ENCODE measurements at regions not wholly inside any gene's neighbourhood (a gene's known extent, or its start where the extent isn't known, plus 50 kb on each side); places are given as distances from the start of the nearest gene placed in this dataset.

DNA sequence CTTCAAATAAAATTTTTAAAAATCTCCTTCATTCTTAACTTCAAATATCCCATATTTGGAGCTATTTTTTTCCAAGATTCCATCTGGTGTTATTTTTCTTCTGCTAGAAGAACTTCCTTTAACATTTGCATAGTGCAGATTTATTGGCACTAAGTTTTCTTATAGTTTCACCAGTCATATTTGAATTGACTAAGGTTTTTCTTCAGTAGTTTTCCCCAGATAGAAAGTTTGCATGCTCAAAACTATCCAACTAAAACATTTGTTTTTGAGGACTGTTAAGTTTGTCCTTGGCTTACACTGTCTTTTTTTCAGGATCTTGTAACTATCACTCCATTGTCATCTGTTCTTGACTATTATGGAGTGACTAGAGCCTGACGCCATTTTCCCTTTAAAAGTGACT, 606.7 kb downstream of the TAF11L14 start:
- no peak overlapping the region for H3K4me3 Mint-ChIP-seq
- Histone ChIP-seq H3K4me1 (ENCODE audit: control insufficient read depth, insufficient read depth, low read length, poor library complexity, severe bottlenecking) (no peaks in the 10 kb centered on the region), H3K27me3 (ENCODE audit: control insufficient read depth, insufficient read depth, low read length) (no peaks in the 10 kb centered on the region), H3K9me3 (ENCODE audit: control insufficient read depth in 2 of 2, low read length in 2 of 2) (no peaks in the 10 kb centered on the region), H3K27ac (ENCODE audit: insufficient read depth, low read length, poor library complexity, severe bottlenecking) (no peak overlapping the region), H3K4me3 (ENCODE audit: low read depth, low read length) (no peak overlapping the region), H3K36me3 (ENCODE audit: control insufficient read depth, insufficient read depth, low read length) (no peaks in the 10 kb centered on the region)
- H3K27me3 Mint-ChIP-seq: no peaks in the 10 kb centered on the region
- DNase-seq: no peak
- ATAC-seq (ENCODE audit: low read depth in 2 of 2): no peak
- H3K36me3 Mint-ChIP-seq: no peaks in the 10 kb centered on the region
- H3K27ac Mint-ChIP-seq: no peak overlapping the region
- peaks cover 4 to 14% (median 6%) of the 10 kb centered on the region in 7 donors for H3K9me3 Mint-ChIP-seq
- H3K4me1 Mint-ChIP-seq: no peaks in the 10 kb centered on the region

DNA sequence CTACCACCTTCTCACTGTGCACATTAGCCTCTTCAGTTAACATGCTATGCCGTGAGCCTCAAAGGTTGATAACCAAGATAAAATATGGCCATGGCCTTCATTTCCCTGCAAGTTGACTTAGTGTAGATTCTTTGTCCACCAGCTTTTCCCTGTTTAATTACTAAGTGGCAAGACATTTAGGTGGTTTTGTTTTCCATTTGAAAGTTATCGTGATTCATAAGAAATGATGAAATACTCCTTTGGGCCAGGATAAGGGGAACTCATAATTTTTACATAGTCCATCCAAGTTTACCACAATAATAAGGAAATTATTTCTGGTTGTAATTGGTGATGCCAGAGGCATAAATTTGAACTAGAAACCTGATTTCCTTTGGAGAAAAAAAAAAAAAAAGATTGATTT, 609.6 kb downstream of the TAF11L14 start:
- Mint-ChIP-seq H3K27ac (no peak overlapping the region), H3K9me3 (peaks cover 4 to 19% (median 6%) of the 10 kb centered on the region in 7 donors), H3K27me3 (no peaks in the 10 kb centered on the region), H3K36me3 (no peaks in the 10 kb centered on the region), H3K4me1 (no peaks in the 10 kb centered on the region), H3K4me3 (no peak overlapping the region)
- Histone ChIP-seq H3K4me3 (ENCODE audit: low read depth, low read length) (no peak overlapping the region), H3K27me3 (ENCODE audit: control insufficient read depth, insufficient read depth, low read length) (no peaks in the 10 kb centered on the region), H3K36me3 (ENCODE audit: control insufficient read depth, insufficient read depth, low read length) (no peaks in the 10 kb centered on the region), H3K9me3 (ENCODE audit: control insufficient read depth in 2 of 2, low read length in 2 of 2) (peaks cover 0 to 6% of the 10 kb centered on the region in 2 experiments), H3K4me1 (ENCODE audit: control insufficient read depth, insufficient read depth, low read length, poor library complexity, severe bottlenecking) (no peaks in the 10 kb centered on the region), H3K27ac (ENCODE audit: insufficient read depth, low read length, poor library complexity, severe bottlenecking) (no peak overlapping the region)
- ATAC-seq (ENCODE audit: low read depth in 2 of 2): no peak
- DNase-seq: no peak

DNA sequence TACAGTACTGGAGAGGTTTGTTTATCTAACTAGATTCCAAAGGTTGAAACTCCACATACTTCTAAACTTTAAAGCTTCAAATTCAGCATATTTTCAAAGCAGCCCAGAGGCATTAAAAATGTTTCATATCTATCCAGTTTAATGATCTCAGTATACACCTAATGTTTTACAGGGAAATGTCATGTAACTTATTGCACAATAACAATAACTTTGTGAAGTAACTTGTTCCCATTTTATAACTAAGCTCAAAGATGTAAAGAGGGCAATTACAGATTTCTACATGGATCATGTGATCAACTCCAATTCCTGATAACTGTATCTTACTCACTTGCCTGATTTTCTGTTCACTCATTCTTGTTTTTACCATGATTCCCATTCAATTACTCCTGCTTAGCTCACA, 610.0 kb downstream of the TAF11L14 start:
- Histone ChIP-seq H3K4me3 (ENCODE audit: low read depth, low read length) (no peak overlapping the region), H3K27ac (ENCODE audit: insufficient read depth, low read length, poor library complexity, severe bottlenecking) (no peak overlapping the region), H3K4me1 (ENCODE audit: control insufficient read depth, insufficient read depth, low read length, poor library complexity, severe bottlenecking) (no peaks in the 10 kb centered on the region), H3K36me3 (ENCODE audit: control insufficient read depth, insufficient read depth, low read length) (no peaks in the 10 kb centered on the region), H3K27me3 (ENCODE audit: control insufficient read depth, insufficient read depth, low read length) (no peaks in the 10 kb centered on the region), H3K9me3 (ENCODE audit: control insufficient read depth in 2 of 2, low read length in 2 of 2) (peaks cover 0 to 6% of the 10 kb centered on the region in 2 experiments)
- DNase-seq (no peak), ATAC-seq (ENCODE audit: low read depth in 2 of 2) (no peak)
- H3K9me3 Mint-ChIP-seq: peaks cover 4 to 19% (median 6%) of the 10 kb centered on the region in 7 donors
- H3K27me3 Mint-ChIP-seq: no peaks in the 10 kb centered on the region
- H3K4me1 Mint-ChIP-seq: no peaks in the 10 kb centered on the region
- no peaks in the 10 kb centered on the region for H3K36me3 Mint-ChIP-seq
- H3K27ac Mint-ChIP-seq: no peak overlapping the region
- H3K4me3 Mint-ChIP-seq: no peak overlapping the region

DNA sequence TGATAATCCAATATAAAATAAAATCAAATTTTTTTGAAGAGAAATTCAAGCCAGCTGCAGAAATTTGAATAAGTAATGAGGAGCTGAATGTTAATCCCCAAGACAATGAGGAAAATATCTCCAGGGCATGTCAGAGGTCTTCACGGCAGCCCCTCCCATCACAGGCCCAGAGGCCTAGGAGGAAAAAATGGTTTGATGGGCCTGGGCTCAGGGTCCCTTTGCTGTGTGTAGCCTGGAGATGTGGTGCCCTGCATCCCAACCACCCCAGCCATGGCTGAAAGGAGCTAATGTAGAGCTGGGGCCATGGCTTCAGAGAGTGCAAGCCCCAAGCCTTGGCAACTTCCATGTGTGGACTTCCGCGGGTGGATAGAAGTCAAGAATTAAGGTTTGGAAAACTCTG, 618.3 kb downstream of the TAF11L14 start:
- Histone ChIP-seq H3K9me3 (ENCODE audit: control insufficient read depth in 2 of 2, low read length in 2 of 2) (peaks cover 2 to 9% of the 10 kb centered on the region in 2 experiments), H3K36me3 (ENCODE audit: control insufficient read depth, insufficient read depth, low read length) (no peaks in the 10 kb centered on the region), H3K27me3 (ENCODE audit: control insufficient read depth, insufficient read depth, low read length) (no peaks in the 10 kb centered on the region), H3K4me3 (ENCODE audit: low read depth, low read length) (no peak overlapping the region), H3K27ac (ENCODE audit: insufficient read depth, low read length, poor library complexity, severe bottlenecking) (no peak overlapping the region), H3K4me1 (ENCODE audit: control insufficient read depth, insufficient read depth, low read length, poor library complexity, severe bottlenecking) (no peaks in the 10 kb centered on the region)
- no peaks in the 10 kb centered on the region for H3K27me3 Mint-ChIP-seq
- no peak overlapping the region for H3K4me3 Mint-ChIP-seq
- no peaks in the 10 kb centered on the region for H3K4me1 Mint-ChIP-seq
- H3K27ac Mint-ChIP-seq: no peak overlapping the region
- peaks cover 5 to 42% (median 14%) of the 10 kb centered on the region in 7 donors for H3K9me3 Mint-ChIP-seq
- ATAC-seq (ENCODE audit: low read depth in 2 of 2) (no peak), DNase-seq (no peak)
- no peaks in the 10 kb centered on the region for H3K36me3 Mint-ChIP-seq

DNA sequence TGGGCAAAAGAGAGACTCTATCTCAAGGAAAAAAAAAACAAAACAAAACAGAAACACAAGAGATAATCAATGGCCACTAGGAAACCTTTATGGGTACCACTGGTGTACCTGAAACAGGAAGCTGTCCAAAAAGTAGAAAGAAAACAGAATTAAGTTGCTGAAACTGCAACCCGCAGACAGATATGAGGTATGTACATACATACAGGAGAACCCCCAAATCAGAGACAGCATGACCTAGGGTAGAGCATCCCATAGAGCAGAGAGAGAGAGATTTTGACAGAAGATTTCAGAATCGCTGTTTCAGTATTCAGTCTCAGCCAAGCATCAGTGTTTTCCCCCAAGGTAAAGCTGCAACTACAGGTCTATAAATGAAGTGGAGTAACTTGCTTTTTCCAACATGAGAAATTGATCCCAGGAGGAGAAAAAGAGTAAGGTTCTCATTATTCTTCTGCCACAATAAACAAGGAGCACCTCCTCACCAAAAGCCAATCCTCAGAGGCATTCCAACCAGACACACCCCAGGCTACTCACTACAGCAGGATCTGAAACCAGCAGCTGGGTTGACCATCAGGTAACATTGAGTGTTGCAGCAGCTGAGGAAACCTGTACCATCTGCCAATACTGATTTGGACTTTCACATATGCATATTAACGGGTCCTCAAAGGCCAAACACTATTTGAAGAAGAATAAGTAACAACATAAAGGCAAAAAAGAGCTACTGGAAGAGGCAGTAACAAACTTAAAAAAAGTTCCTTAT, 630.0 kb downstream of the TAF11L14 start:
- Histone ChIP-seq H3K9me3 (ENCODE audit: control insufficient read depth in 2 of 2, low read length in 2 of 2) (peaks cover 0 to 4% of the 10 kb centered on the region in 2 experiments), H3K27me3 (ENCODE audit: control insufficient read depth, insufficient read depth, low read length) (no peaks in the 10 kb centered on the region), H3K27ac (ENCODE audit: insufficient read depth, low read length, poor library complexity, severe bottlenecking) (no peak overlapping the region), H3K36me3 (ENCODE audit: control insufficient read depth, insufficient read depth, low read length) (no peaks in the 10 kb centered on the region), H3K4me1 (ENCODE audit: control insufficient read depth, insufficient read depth, low read length, poor library complexity, severe bottlenecking) (no peaks in the 10 kb centered on the region), H3K4me3 (ENCODE audit: low read depth, low read length) (no peak overlapping the region)
- ATAC-seq (ENCODE audit: low read depth in 2 of 2) (no peak), DNase-seq (no peak)
- no peaks in the 10 kb centered on the region for H3K36me3 Mint-ChIP-seq
- H3K27me3 Mint-ChIP-seq: no peaks in the 10 kb centered on the region
- H3K9me3 Mint-ChIP-seq: peaks cover 0 to 11% (median 6%) of the 10 kb centered on the region in 7 donors
- H3K4me3 Mint-ChIP-seq: no peak overlapping the region
- H3K4me1 Mint-ChIP-seq: no peaks in the 10 kb centered on the region
- no peak overlapping the region for H3K27ac Mint-ChIP-seq

DNA sequence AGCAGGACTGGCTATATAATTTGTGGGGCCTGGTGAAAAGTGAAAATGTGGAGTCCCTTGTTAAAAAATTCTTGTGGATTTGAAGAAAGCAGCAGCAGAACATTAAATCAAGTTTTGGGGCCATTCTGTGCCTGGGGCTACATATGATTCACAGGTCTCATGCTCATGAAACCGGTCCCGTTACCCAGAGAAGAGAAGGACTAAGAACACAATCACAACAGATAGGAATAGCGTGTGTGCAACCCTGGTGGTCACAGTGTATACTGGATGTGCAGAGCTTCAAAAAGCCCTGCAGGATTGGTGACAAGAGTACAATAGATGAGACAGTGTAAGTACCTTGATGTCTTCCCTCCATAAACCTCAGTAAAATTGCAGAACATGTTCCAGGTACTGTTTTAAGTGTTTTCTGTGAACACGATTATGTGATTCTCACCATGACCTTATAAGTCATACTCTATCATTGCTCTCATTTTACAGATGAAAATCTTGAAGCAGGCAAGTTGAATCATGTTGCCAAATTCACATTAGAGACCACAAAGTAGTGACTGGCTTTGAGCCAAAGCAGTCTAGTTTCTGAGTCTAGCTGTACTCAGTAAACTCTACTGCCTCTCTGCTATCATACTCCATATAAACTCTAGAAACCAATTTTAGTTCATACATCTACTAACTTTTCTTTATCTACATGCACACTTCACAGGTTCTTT, 636.5 kb downstream of the TAF11L14 start:
- Mint-ChIP-seq H3K27ac (no peak overlapping the region), H3K4me3 (no peak overlapping the region)

DNA sequence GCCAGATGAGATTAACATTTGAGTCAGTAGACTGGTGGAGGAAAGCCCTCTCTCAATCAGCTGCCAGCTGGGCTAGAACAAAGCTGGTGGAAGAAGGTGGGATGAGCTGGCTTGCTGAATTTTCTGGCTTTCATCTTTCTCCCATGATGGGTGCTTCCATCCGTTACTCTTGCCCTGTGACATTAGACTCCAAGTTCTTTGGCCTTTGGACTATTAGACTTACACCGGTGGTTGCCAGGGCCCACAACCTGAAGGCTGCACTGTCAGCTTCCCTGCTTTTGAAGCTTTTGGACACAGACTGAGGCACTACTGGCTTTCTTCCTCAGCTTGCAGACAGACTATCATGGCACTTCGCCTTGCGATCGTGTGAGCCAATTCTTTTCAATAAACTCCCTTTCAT, 642.7 kb downstream of the TAF11L14 start:
- no peaks in the 10 kb centered on the region for H3K27me3 Mint-ChIP-seq
- no peaks in the 10 kb centered on the region for H3K36me3 Mint-ChIP-seq
- peaks cover 0 to 11% (median 3%) of the 10 kb centered on the region in 7 donors for H3K9me3 Mint-ChIP-seq
- H3K4me3 Mint-ChIP-seq: no peak overlapping the region
- Histone ChIP-seq H3K4me3 (ENCODE audit: low read depth, low read length) (no peak overlapping the region), H3K36me3 (ENCODE audit: control insufficient read depth, insufficient read depth, low read length) (no peaks in the 10 kb centered on the region), H3K9me3 (ENCODE audit: control insufficient read depth in 2 of 2, low read length in 2 of 2) (peaks cover 0 to 5% of the 10 kb centered on the region in 2 experiments), H3K4me1 (ENCODE audit: control insufficient read depth, insufficient read depth, low read length, poor library complexity, severe bottlenecking) (no peaks in the 10 kb centered on the region), H3K27ac (ENCODE audit: insufficient read depth, low read length, poor library complexity, severe bottlenecking) (no peak overlapping the region), H3K27me3 (ENCODE audit: control insufficient read depth, insufficient read depth, low read length) (no peaks in the 10 kb centered on the region)
- DNase-seq (no peak), ATAC-seq (ENCODE audit: low read depth in 2 of 2) (no peak)
- H3K27ac Mint-ChIP-seq: no peak overlapping the region
- H3K4me1 Mint-ChIP-seq: no peaks in the 10 kb centered on the region

More for the DNA sequence above, 636.5 kb downstream of the TAF11L14 start:
- Mint-ChIP-seq H3K27me3 (no peaks in the 10 kb centered on the region), H3K9me3 (peaks cover 0 to 19% (median 6%) of the 10 kb centered on the region in 7 donors), H3K36me3 (no peaks in the 10 kb centered on the region), H3K4me1 (no peaks in the 10 kb centered on the region)
- H3K4me1 ChIP-seq (ENCODE audit: control insufficient read depth, insufficient read depth, low read length, poor library complexity, severe bottlenecking): no peaks in the 10 kb centered on the region
- no peak overlapping the region for H3K4me3 ChIP-seq (ENCODE audit: low read depth, low read length)
- DNase-seq: no peak
- no peak overlapping the region for H3K27ac ChIP-seq (ENCODE audit: insufficient read depth, low read length, poor library complexity, severe bottlenecking)
- H3K9me3 ChIP-seq (ENCODE audit: control insufficient read depth in 2 of 2, low read length in 2 of 2): peaks cover 2 to 5% of the 10 kb centered on the region in 2 experiments
- no peak for ATAC-seq (ENCODE audit: low read depth in 2 of 2)
- H3K27me3 ChIP-seq (ENCODE audit: control insufficient read depth, insufficient read depth, low read length): no peaks in the 10 kb centered on the region
- no peaks in the 10 kb centered on the region for H3K36me3 ChIP-seq (ENCODE audit: control insufficient read depth, insufficient read depth, low read length)
